Parathyroid adenoma (tissue), 2 donors: ENCODE measurements at regions not wholly inside any gene's neighbourhood (a gene's known extent, or its start where the extent isn't known, plus 50 kb on each side); places are given as distances from the start of the nearest gene placed in this dataset.

Source experiments
- H2AFZ ChIP-seq: fragments of 300-600 bp; sonication (generic); one replicate; pipeline ENCODE4 v1.7.0; 2017; ENCODE audit warnings: antibody characterized with exemption, mild to moderate bottlenecking
- H3K27ac ChIP-seq: fragments of 300-600 bp; sonication (generic); one replicate; pipeline ENCODE4 v1.7.0; 2017
- H3K27me3 ChIP-seq: fragments of 300-600 bp; sonication (generic); one replicate; pipeline ENCODE4 v1.7.0; 2017; ENCODE audit warnings: low read length; ENCODE audit not compliant: control insufficient read depth, insufficient read depth
- H3K36me3 ChIP-seq: fragments of 300-600 bp; sonication (generic); one replicate; pipeline ENCODE4 v1.7.0; 2017; ENCODE audit warnings: low read length; ENCODE audit not compliant: control insufficient read depth, insufficient read depth
- H3K4me1 ChIP-seq: fragments of 300-600 bp; sonication (generic); one replicate; pipeline ENCODE4 v1.7.0; 2017; ENCODE audit warnings: control low read depth
- H3K4me2 ChIP-seq: fragments of 300-600 bp; sonication (generic); one replicate; pipeline ENCODE4 v1.7.0; 2017; ENCODE audit warnings: low read length
- H3K4me3 ChIP-seq: fragments of 300-600 bp; sonication (generic); one replicate; pipeline ENCODE4 v1.7.0; 2017; ENCODE audit warnings: low read depth, low read length
- H3K79me2 ChIP-seq: fragments of 300-600 bp; sonication (generic); one replicate; pipeline ENCODE4 v1.7.0; 2017; ENCODE audit warnings: control low read depth
- H3K9ac ChIP-seq: fragments of 300-600 bp; sonication (generic); one replicate; pipeline ENCODE4 v1.7.0; 2017; ENCODE audit warnings: mild to moderate bottlenecking
- H3K9me3 ChIP-seq: fragments of 300-600 bp; sonication (generic); one replicate; pipeline ENCODE4 v1.7.0; 2017; ENCODE audit warnings: low read length; ENCODE audit not compliant: control insufficient read depth
- CTCF ChIP-seq: fragments of 300-600 bp; sonication (generic); IDR thresholded peaks from one replicate; pipeline ENCODE4 v1.7.0; 2017; ENCODE audit warnings: antibody characterized with exemption, mild to moderate bottlenecking
- donor health status: primary hyperparathyroidism.

GRCh38 chr2:122663620-122664019 lies 908.2 kb downstream of the TSN start:
- Histone ChIP-seq H3K36me3 (no peaks in the 10 kb centered on the region), H3K27ac (no peak overlapping the region), H3K4me2 (no peak overlapping the region), H3K27me3 (no peaks in the 10 kb centered on the region), H3K79me2 (no peaks in the 10 kb centered on the region), H3K4me1 (no peaks in the 10 kb centered on the region), H2AFZ (no peak overlapping the region), H3K9me3 (no peaks in the 10 kb centered on the region), H3K9ac (no peak overlapping the region), H3K4me3 (no peak overlapping the region)
- TF ChIP-seq CTCF: no peak

DNA sequence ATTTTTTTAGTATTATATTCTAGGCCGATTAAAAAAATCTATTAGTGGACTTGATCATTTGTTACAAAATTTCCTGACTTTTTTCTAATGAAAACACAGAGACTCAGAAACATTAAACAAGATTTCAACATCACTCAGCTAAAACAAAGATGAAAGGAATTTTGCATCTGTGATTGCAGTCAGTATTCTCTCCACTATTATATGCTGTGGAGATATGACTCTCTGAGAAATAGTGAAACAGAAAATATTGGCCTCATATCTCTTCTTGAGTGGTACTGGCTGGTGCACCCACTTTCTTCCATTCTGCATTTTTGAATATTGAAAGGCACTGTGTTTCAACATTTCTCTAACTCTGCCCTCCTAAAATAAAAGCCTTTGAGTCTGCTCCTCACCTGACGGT lies 914.2 kb downstream of the TSN start:
- no peaks in the 10 kb centered on the region for H3K4me1 ChIP-seq
- no peak overlapping the region for H3K4me3 ChIP-seq
- no peak for TF ChIP-seq CTCF
- no peak overlapping the region for H3K9ac ChIP-seq
- H2AFZ ChIP-seq: no peak overlapping the region
- H3K36me3 ChIP-seq: no peaks in the 10 kb centered on the region
- H3K79me2 ChIP-seq: no peaks in the 10 kb centered on the region
- H3K4me2 ChIP-seq: no peak overlapping the region
- H3K27me3 ChIP-seq: no peaks in the 10 kb centered on the region
- no peaks in the 10 kb centered on the region for H3K9me3 ChIP-seq
- no peak overlapping the region for H3K27ac ChIP-seq

DNA sequence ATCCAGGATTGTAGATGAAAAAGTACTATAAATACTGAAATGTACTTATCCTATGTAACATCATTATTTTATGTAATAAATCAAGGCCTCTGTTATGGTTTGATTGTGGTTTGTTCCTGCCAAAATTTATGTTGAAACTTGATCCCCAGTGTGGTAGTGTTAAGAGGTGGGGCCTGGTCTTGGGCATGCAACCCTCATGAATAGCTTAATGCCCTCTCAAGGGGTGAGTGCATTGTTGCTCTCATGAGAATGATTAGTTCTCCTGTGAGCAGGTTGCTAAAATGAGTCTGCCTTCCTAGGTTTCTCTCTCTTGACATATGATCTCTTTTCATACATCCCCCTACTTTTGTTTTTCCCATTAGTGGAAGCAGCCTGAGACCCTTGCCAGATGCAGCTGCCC lies 915.4 kb downstream of the TSN start:
- no peaks in the 10 kb centered on the region for H3K27me3 ChIP-seq

DNA sequence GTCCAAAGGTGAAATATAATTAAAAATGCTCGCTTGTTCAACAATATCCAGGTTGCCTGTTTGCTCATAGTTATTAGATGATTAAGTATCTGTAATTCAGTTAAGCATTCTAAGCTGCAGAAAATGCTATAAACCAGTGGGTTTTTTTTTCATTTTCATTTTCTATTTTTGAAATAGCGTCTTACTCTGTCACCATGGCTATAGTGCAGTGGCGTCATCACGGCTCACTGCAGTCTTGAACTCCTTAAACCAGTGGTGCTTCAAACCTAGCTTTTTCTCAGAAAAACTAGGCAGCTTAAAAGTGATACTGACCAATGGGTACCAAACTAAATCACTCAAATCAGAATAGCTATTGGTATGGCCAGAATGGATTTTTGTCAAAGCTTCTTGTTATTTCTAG lies 925.2 kb downstream of the TSN start:
- no peaks in the 10 kb centered on the region for H3K27me3 ChIP-seq
- peaks cover 8% of the 10 kb centered on the region for H3K4me1 ChIP-seq
- no peaks in the 10 kb centered on the region for H3K36me3 ChIP-seq
- H3K79me2 ChIP-seq: no peaks in the 10 kb centered on the region
- no peak for TF ChIP-seq CTCF
- no peak overlapping the region for H2AFZ ChIP-seq
- H3K27ac ChIP-seq: no peak overlapping the region
- H3K9me3 ChIP-seq: no peaks in the 10 kb centered on the region
- H3K4me2 ChIP-seq: no peak overlapping the region
- H3K9ac ChIP-seq: no peak overlapping the region
- no peak overlapping the region for H3K4me3 ChIP-seq

More for the DNA sequence above, 915.4 kb downstream of the TSN start:
- Histone ChIP-seq H3K9me3 (no peaks in the 10 kb centered on the region), H3K4me2 (no peak overlapping the region), H3K27ac (no peak overlapping the region), H2AFZ (no peak overlapping the region), H3K79me2 (no peaks in the 10 kb centered on the region), H3K36me3 (no peaks in the 10 kb centered on the region), H3K4me1 (no peaks in the 10 kb centered on the region), H3K9ac (no peak overlapping the region), H3K4me3 (no peak overlapping the region)
- TF ChIP-seq CTCF: no peak

GRCh38 chr2:122681626-122682025 lies 926.2 kb downstream of the TSN start:
- Histone ChIP-seq H3K27ac (no peak overlapping the region), H3K4me1 (peaks cover 8% of the 10 kb centered on the region), H3K27me3 (no peaks in the 10 kb centered on the region), H2AFZ (no peak overlapping the region), H3K79me2 (no peaks in the 10 kb centered on the region), H3K4me3 (no peak overlapping the region), H3K9me3 (no peaks in the 10 kb centered on the region), H3K36me3 (no peaks in the 10 kb centered on the region), H3K9ac (no peak overlapping the region), H3K4me2 (no peak overlapping the region)
- TF ChIP-seq CTCF: no peak
